Esophagus squamous epithelium (tissue), 4 donors: ENCODE measurements at regions not wholly inside any gene's neighbourhood (a gene's known extent, or its start where the extent isn't known, plus 50 kb on each side); places are given as distances from the start of the nearest gene placed in this dataset.

Experiments used
- CTCF ChIP-seq, 6 experiments: fragments of 450-650 bp in 4 of 6; fragments of 200-600 bp in 2 of 6; sonication (generic) in 2 of 6; IDR thresholded peaks; one replicate each; pipeline ENCODE4 v1.5.1; 2016 to 2019; ENCODE audit warnings: antibody characterized with exemption in 6 of 6, mild to moderate bottlenecking in 4 of 6, moderate library complexity in 4 of 6
- POLR2A ChIP-seq, 4 donors: fragments of 450-650 bp; IDR thresholded peaks; one replicate each; pipeline ENCODE4 v1.6.1; 2017; ENCODE audit warnings: antibody characterized with exemption in 4 of 4, mild to moderate bottlenecking in 4 of 4, moderate library complexity in 3 of 4

- TF ChIP-seq POLR2A (IDR thresholded peaks at IDR 0.05) = no peak
- TF ChIP-seq CTCF (IDR thresholded peaks at IDR 0.05) = no peak
Measured at GRCh38 chr16:55130911-55131310, 193.1 kb upstream of the IRX6 start.
